ENCODE measurements at regions not wholly inside any gene's neighbourhood (a gene's known extent, or its start where the extent isn't known, plus 50 kb on each side); places are given as distances from the start of the nearest gene placed in this dataset.
A peak's percentile ranks its signal among the peaks of the same experiment; 100 is the strongest.

DNA sequence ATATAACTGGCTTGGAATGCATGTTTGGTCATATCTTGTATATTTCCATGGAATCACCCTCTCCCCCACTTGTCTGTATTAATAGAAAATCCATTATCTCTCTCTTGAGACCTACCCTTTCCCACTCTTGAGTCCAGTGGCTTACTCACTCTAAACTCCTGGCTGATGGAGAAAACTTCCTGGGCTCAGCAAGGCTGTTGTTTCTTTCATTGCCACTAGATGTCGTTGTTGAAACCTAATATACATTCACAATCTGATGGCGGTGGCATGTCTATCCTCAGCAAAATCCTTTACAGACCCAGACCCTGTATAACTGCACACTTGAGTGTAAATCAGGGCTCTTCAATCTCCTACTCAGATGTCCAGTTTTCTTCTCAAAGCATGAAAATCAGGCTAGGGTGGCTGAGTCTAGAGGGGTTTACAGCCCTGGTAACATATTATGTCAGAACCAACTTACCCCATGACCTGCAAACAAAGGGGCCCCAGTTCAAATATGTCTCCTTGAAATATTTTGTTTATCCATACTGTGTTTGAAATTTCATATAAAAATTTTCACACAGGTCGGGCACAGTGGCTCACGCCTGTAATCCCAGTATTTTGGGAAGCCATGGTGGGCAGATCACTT, 70.0 kb upstream of the FAM241A start:
- CTCF ChIA-PET = interaction anchor here (1.0 to 3.7 kb wide), 5 partner anchors 9 to 222 kb away, joined by 3 to 20 read pairs (median 4); partner anchors contain the start of gene ALPK1

DNA sequence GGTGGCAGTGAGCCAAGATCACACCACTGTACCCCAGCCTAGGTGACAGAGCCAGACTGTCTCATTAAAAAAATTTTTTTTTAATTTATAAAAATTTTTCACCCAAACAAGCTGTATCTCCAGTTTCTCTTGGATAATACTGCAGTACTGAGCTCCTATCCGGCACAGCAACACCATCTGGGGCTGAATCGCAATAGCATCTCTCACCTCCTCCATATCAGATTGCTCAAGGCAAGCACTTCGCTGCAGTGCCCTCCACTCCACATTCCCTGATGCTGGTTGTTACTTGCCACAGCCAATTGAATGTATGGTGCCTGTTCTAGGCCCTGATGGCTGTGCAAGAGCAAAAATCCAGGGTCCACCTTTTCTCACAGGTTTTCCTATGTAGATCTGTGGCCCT, 69.3 kb upstream of the FAM241A start:
- H3K4me2 ChIP-seq (ENCODE audit: insufficient read depth, low read length) = no peak overlapping the region
- FAIRE-seq = no peak
- intact Hi-C loops (cut with micrococcal nuclease) (loop anchor here (1.0 kb wide), 2 partner anchors 23 to 159 kb away; no protein-coding TSS in a partner anchor), dilution Hi-C loops (cut with MboI; ENCODE audit: extremely low pct_ligation_motif_present, low sequenced_read_pairs) (no loop called here)
- TF ChIP-seq GATA2 (IDR thresholded peaks at IDR 0.05; ENCODE audit: insufficient read depth, insufficient read length, low read depth, low read length) (no peak), MYC (IDR thresholded peaks at IDR 0.05; ENCODE audit: low read depth, low read length) (no peak), JUN (IDR thresholded peaks at IDR 0.05; ENCODE audit: borderline replicate concordance, insufficient read depth, insufficient read length, low read depth) (no peak), POLR2AphosphoS5 (IDR thresholded peaks at IDR 0.05; ENCODE audit: insufficient read depth, low read depth, low read length) (no peak), POLR2A (IDR thresholded peaks at IDR 0.05; ENCODE audit: low read depth, low read length) (no peak), FOS (IDR thresholded peaks at IDR 0.05; ENCODE audit: borderline replicate concordance, insufficient read depth, low read length) (no peak), EZH2 (IDR thresholded peaks at IDR 0.05; ENCODE audit: borderline replicate concordance, low read depth, low read length, severe bottlenecking) (no peak)
- TF ChIP-seq, protein P1, sequence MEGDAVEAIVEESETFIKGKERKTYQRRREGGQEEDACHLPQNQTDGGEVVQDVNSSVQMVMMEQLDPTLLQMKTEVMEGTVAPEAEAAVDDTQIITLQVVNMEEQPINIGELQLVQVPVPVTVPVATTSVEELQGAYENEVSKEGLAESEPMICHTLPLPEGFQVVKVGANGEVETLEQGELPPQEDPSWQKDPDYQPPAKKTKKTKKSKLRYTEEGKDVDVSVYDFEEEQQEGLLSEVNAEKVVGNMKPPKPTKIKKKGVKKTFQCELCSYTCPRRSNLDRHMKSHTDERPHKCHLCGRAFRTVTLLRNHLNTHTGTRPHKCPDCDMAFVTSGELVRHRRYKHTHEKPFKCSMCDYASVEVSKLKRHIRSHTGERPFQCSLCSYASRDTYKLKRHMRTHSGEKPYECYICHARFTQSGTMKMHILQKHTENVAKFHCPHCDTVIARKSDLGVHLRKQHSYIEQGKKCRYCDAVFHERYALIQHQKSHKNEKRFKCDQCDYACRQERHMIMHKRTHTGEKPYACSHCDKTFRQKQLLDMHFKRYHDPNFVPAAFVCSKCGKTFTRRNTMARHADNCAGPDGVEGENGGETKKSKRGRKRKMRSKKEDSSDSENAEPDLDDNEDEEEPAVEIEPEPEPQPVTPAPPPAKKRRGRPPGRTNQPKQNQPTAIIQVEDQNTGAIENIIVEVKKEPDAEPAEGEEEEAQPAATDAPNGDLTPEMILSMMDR (IDR thresholded peaks at IDR 0.05; ENCODE audit: extremely low read depth in 1 of 2, insufficient read depth in 1 of 2, low read depth in 1 of 2, low read length in 2 of 2) = no peak
- TF ChIP-seq, protein P2, sequence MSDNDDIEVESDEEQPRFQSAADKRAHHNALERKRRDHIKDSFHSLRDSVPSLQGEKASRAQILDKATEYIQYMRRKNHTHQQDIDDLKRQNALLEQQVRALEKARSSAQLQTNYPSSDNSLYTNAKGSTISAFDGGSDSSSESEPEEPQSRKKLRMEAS (IDR thresholded peaks at IDR 0.05; ENCODE audit: insufficient read depth, insufficient read length) = no peak
- no peaks in the 10 kb centered on the region for H3K9me3 ChIP-seq (replicated peaks; ENCODE audit: control insufficient read depth, insufficient read depth, low read length)
- no peaks in the 10 kb centered on the region for H3K4me1 ChIP-seq (ENCODE audit: control insufficient read depth, extremely low read depth, insufficient read depth, low read length)
- ChIA-PET CTCF (interaction anchor here (1.0 to 3.7 kb wide), 6 partner anchors 8 to 221 kb away, joined by 3 to 20 read pairs (median 4); partner anchors contain the start of gene ALPK1), POLR2A (no interaction called here)
- H2AFZ ChIP-seq (ENCODE audit: low read depth, low read length) = no peak overlapping the region
- no peaks in the 10 kb centered on the region for H3K27me3 ChIP-seq (ENCODE audit: control insufficient read depth in 2 of 2, insufficient read depth in 2 of 2, low read length in 2 of 2)
- no peak overlapping the region for H3K4me3 ChIP-seq (replicated peaks in 1 of 3; ENCODE audit: insufficient read depth in 1 of 3, low read depth in 1 of 3, low read length in 3 of 3)
- H3K9me1 ChIP-seq (replicated peaks; ENCODE audit: control insufficient read depth, extremely low read depth, insufficient read depth, low read length) = no peaks in the 10 kb centered on the region
- H3K79me2 ChIP-seq (ENCODE audit: control insufficient read depth, insufficient read depth, low read length) = no peaks in the 10 kb centered on the region
- H4K20me1 ChIP-seq (replicated peaks; ENCODE audit: control insufficient read depth, extremely low read depth, insufficient read depth, low read length) = no peaks in the 10 kb centered on the region
- no peak for DNase-seq (ENCODE audit: low read depth, low spot score)
- no TSS peak for BruUV-seq (replicated peaks)
- H3K27ac ChIP-seq (ENCODE audit: insufficient read depth, low read depth, low read length) = no peak overlapping the region
- H3K9ac ChIP-seq (replicated peaks; ENCODE audit: extremely low read depth, insufficient read depth, low read length) = no peak overlapping the region
- no peaks in the 10 kb centered on the region for H3K36me3 ChIP-seq (ENCODE audit: control insufficient read depth in 2 of 2, extremely low read depth in 1 of 2, insufficient read depth in 2 of 2, low read length in 2 of 2)

More for the DNA sequence above, 70.0 kb upstream of the FAM241A start:
- POLR2A ChIA-PET = no interaction called here
- FAIRE-seq (peak; percentile 96), DNase-seq (ENCODE audit: low read depth, low spot score) (peak; percentile 78)
- H3K4me3 ChIP-seq (replicated peaks in 1 of 3; ENCODE audit: insufficient read depth in 1 of 3, low read depth in 1 of 3, low read length in 3 of 3) = no peak overlapping the region
- H2AFZ ChIP-seq (ENCODE audit: low read depth, low read length) = peak overlapping the region; percentile 44
- H3K79me2 ChIP-seq (ENCODE audit: control insufficient read depth, insufficient read depth, low read length) = no peaks in the 10 kb centered on the region
- no peaks in the 10 kb centered on the region for H3K9me1 ChIP-seq (replicated peaks; ENCODE audit: control insufficient read depth, extremely low read depth, insufficient read depth, low read length)
- H3K27me3 ChIP-seq (ENCODE audit: control insufficient read depth in 2 of 2, insufficient read depth in 2 of 2, low read length in 2 of 2) = no peaks in the 10 kb centered on the region
- no peak overlapping the region for H3K9ac ChIP-seq (replicated peaks; ENCODE audit: extremely low read depth, insufficient read depth, low read length)
- no peaks in the 10 kb centered on the region for H4K20me1 ChIP-seq (replicated peaks; ENCODE audit: control insufficient read depth, extremely low read depth, insufficient read depth, low read length)
- dilution Hi-C loops (cut with MboI; ENCODE audit: extremely low pct_ligation_motif_present, low sequenced_read_pairs) (no loop called here), intact Hi-C loops (cut with micrococcal nuclease) (loop anchor here (1.0 kb wide), 2 partner anchors 24 to 160 kb away; no protein-coding TSS in a partner anchor)
- H3K9me3 ChIP-seq (replicated peaks; ENCODE audit: control insufficient read depth, insufficient read depth, low read length) = no peaks in the 10 kb centered on the region
- no peaks in the 10 kb centered on the region for H3K4me1 ChIP-seq (ENCODE audit: control insufficient read depth, extremely low read depth, insufficient read depth, low read length)
- H3K4me2 ChIP-seq (ENCODE audit: insufficient read depth, low read length) = no peak overlapping the region
- no TSS peak for BruUV-seq (replicated peaks)
- TF ChIP-seq MYC (IDR thresholded peaks at IDR 0.05; ENCODE audit: low read depth, low read length) = no peak
- TF ChIP-seq POLR2AphosphoS5 (IDR thresholded peaks at IDR 0.05; ENCODE audit: insufficient read depth, low read depth, low read length) = no peak
- TF ChIP-seq, protein P1 (IDR thresholded peaks at IDR 0.05; ENCODE audit: extremely low read depth in 1 of 2, insufficient read depth in 1 of 2, low read depth in 1 of 2, low read length in 2 of 2) = peak; percentile 62 to 71
- H3K27ac ChIP-seq (ENCODE audit: insufficient read depth, low read depth, low read length) = no peak overlapping the region
- H3K36me3 ChIP-seq (ENCODE audit: control insufficient read depth in 2 of 2, extremely low read depth in 1 of 2, insufficient read depth in 2 of 2, low read length in 2 of 2) = no peaks in the 10 kb centered on the region

All from endothelial cell of umbilical vein (primary cell).